Right ventricle myocardium inferior (tissue), 1 donor: ENCODE measurements at regions not wholly inside any gene's neighbourhood (a gene's known extent, or its start where the extent isn't known, plus 50 kb on each side); places are given as distances from the start of the nearest gene placed in this dataset.

ENCODE experiments used
- ATAC-seq: fragments of 200-7000 bp; cut with Tn5 transposase; one replicate; pipeline ENCODE4 v1.9.1; 2020; ENCODE audit warnings: mild to moderate bottlenecking, moderate library complexity
- DNase-seq: peaks from one replicate; pipeline ENCODE4 v3.0.0; 2021; ENCODE audit errors: missing footprints
- intact Hi-C: fragments of 100-400 bp; cut with DNase I; formaldehyde crosslinking; loops from one replicate; pipeline ENCODE4 v1.11.0; 2022
- donor health status: DM: no; HTN: yes; CAD: no; lungs with severe emphysema.

DNA sequence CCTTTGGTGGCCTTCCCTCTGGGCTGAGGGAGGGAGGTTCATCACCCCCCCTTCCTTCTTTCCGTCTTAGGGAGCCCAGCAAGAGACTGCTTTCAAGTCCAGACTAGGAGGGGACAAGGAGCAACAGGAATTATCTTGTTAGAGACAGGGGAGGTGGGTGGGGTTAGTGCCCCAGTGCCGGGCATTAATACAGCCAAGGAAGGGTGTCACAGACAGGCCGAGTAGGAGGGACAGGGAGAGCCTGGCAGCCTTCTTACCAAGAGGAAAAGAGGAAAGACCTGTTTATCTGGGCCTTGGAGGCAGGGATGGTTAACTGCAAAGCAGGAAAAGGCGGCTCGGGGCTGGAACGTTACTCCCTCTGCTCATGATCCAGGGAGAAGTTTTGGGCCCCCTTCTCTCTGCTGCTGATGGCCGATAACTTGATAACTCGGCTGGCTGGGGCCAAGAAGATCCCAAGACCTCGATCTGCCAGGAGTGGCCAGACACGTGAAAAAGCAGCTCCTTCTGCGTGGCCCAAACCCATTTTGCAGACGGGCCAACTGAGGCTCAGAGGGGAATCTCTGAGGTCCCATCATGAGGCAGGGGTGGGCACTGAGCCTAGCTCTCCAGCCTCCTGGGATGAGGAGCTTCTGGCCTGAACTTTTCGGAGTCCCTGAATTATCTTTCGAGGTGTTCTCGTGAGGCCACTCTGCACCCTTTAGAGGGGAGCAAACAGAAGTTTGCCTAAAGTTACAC, 79.3 kb downstream of the PTPRS start:
- intact Hi-C loops = no loop called here
- ATAC-seq = no peak
- no peak for DNase-seq

DNA sequence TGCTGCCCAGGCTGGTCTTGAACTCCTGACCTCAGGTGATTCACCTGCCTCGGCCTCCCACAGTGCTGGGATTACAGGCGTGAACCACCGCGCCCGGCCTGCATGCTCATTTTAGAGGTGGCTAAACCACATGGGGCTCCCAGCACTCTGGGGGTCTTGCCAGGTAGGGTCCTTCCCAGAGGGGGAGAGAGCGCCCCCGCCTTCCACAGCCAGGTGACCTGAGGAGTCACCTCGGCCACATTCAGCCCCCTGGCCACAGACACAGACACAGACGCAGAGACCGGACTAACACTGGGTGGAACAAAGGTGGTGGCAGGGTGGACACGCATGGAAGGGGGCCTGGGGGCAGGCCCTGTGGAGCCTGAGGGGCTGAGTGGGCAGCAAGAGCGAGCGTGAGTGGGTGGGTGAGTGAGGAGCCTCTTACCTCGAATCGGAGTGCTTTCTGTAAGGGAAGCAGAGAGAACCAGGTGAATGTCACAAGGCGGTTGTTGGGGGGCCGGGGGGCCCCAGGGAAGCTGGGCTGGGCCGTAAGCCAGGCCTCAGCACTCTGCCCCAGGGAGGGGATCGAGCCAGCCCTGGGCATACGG, 80.1 kb downstream of the PTPRS start:
- intact Hi-C loops = no loop called here
- no peak for DNase-seq
- no peak for ATAC-seq

DNA sequence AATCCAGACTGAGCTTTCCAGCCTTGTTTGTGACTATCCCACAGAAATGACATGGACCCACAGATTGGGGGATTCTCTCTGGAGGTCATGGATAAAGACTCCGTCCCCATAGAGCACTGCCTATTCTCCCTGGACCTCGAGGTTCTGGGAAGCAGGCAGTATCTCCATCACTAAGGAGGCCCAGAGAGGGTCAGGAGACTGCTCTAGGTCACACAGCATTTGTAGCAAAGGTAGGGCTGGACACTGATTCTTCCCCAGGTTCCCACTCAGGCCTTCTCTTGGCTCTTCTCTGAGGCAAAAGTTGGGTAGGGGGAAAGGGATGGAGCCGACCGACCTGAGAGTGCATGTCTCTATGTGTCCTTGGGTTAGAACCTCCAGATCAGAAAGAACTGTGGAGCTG, 80.9 kb downstream of the PTPRS start:
- DNase-seq = no peak
- no peak for ATAC-seq
- intact Hi-C loops = no loop called here

DNA sequence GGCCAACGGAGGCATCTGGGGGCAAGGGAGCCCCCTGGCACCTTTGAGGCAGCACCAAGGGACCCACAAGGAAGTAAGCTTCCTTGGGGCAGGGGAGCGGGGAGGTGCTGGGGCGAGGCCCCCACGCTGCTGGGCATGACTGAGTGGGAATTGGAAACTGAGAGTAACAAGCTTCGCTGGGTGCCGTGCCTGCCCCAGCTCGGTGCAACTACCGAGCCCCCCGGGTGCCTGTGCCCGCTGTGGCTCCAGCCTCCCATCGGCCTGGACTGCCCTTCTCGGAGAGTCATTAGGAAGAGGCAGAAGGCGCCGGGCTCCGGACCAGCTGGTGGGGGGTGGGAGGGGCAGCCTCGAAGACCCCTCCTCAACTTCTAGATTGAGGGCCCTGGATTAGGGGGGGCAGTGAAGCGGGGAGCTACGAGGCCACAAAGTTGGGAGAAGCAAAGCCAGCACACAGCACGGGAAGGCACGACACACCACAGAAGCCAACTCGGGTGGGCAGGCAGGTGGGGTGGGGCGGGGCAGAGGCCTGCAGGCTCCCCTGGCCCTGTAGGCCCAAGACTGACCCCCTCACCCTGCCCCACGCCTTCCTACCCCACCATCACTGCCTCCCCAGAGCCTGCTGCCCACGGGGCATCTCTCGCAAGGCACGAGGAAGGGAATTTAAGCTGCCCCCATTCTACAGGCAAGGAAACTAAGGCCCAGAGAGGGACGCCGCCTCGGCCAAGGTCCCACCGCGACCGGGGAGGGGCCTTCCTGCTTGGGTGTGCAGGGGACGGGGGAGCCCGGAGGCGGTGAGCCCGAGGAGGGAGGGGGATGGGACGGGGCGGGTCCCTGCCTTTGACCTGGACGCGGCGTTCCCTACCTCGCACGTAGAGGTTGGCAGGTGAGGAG, 83.2 kb downstream of the PTPRS start:
- DNase-seq (no peak), ATAC-seq (no peak)
- intact Hi-C loops = no loop called here

DNA sequence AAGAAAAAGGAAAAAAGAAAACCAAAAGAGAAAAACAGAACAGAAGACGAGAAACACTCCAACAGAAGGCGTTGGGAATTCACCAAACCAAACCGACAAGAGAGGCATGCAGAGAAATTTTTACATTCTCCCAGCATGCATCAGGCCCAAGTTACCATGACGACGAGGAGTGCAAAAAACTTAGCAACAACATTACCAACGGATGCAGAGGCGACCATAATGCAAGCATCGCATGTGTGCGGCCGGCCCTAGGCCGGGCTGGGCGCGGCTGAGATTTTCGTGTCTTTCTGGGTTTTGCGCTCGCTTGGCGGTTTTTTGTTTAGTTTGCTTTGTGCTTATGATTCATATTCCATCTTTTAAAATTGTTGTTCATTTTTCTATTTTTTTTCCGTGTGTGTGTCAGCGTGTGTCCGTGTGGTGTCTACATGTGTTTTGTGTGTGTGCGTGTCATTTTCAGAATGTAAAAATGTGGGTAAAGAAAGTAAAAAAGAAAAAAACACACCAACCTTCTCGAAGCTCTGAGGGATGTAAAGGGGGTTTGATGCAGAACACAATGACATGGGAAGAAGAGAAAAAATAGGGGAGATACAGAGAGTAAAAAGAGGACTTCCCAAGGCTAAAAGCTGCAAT, 84.9 kb downstream of the PTPRS start:
- ATAC-seq (no peak), DNase-seq (no peak)
- intact Hi-C loops = no loop called here

DNA sequence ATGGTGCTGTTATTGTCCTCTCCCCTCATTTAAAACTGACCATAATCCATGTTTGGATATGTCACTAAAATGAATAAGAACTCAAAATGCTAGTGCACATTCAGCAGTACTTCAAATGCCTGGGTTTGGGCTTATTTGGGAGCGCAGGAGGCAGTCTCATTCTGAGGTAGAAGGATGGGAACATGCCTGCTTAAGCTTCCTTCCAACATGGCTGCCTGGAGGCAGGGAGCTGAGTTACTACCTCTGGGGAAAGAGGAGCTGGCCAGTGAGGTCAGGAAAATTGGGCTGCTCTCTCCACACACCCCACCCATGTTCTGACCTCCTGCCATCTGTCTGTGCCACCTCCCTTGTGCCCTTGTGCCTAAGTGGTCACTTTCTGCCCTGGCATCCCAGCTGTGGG, 85.7 kb downstream of the PTPRS start:
- ATAC-seq (no peak), DNase-seq (no peak)
- intact Hi-C loops = no loop called here

DNA sequence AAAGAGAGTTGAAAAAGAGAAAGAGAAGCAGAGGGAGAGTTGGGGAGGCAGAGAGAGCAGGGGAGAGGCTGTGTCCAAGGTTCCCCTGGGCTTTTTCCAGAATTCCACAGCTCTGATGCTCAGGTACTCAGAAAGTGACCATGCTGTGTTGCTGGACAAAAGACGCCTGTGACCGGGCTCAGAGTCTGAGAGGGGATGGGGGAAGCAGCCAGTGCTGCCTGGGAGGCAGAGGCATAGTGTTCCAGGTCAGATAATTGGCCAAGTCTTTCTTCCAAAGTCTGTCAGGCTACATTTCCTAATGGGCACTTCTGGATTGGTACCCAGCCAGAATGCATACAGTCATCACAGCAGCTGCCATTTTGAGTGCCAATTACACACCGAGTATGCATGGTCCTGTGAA, 86.1 kb downstream of the PTPRS start:
- intact Hi-C loops = no loop called here
- no peak for ATAC-seq
- DNase-seq = no peak

DNA sequence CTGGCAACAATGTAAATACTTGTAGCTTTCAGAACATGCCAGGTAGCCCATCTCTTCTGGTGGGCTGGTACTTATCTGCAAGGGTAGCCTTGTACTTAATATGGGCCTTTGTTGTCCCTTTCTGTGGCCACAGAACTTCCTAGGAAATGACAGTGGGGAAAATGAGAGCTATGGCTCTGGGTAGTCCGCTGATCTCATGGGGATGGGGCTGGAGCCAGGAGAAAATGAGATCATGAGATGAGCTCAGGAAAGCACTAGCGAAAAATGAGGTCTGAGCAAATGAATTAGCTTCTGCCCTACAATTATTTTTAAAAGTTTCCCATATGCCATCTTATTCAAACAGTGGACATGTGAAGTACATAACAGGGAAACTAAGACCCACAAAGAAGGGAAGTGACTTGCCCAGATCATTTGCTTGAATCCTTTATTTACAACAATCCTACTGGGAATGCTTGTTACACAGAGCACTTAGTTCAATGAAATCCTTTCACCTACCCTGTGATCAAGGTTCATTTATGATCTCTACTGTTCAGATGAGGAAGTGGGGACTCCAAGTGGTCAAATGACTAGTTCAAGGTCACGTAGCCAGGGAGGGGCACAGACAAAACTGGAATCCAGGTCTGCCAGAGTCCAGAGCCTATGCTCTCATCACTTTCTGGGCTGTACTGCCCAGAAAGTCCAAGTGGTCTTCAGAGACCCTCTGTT, 87.1 kb downstream of the PTPRS start:
- intact Hi-C loops = no loop called here
- ATAC-seq (peak; percentile 27), DNase-seq (no peak)

DNA sequence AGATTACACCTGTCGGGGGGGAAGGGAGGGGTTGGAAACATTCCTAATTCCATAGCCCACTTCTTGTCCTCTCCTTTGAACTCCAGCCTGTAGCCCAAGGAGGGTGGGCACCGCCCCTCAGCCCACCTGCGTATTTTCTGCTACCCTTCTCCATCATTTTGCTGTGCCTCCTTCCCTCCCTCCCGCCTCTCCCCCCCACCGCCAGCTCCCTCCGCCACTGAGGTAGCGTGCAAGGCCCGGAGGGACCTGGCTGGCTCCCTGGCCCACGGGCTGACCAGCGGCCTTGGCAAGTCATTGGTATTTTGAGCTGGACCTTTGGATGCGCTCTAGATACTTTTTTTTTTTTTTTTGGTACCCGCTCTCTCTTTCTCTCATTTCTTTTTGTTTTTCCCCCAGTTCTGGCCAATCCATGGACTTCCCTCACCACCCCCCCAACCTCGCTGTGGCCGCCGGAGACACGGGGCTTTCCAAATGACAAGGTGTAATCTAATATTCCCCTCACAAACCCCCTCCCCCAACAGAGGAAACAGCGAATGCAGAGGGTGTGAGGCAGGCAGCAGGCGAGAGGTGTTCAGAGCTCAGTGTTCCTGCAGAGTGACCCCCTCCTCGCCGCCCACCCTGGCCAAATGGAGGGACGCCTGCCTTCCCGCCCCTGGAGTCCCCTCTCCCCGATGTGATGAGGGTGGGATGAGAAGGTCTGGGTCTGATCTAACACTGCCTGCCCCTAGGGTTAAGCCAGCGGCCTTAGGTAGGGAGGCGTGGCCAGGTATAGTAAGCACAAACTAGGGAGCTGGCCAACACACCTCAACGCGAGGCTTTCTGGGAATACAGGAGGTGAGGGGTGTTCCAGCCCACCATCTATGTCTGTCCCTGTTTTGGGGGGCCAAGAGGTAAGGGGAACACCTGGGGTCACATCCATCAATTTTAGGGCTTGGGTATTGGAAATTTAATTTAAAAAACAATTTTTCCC, 89.2 kb downstream of the PTPRS start:
- DNase-seq = no peak
- no peak for ATAC-seq
- intact Hi-C loops = no loop called here

DNA sequence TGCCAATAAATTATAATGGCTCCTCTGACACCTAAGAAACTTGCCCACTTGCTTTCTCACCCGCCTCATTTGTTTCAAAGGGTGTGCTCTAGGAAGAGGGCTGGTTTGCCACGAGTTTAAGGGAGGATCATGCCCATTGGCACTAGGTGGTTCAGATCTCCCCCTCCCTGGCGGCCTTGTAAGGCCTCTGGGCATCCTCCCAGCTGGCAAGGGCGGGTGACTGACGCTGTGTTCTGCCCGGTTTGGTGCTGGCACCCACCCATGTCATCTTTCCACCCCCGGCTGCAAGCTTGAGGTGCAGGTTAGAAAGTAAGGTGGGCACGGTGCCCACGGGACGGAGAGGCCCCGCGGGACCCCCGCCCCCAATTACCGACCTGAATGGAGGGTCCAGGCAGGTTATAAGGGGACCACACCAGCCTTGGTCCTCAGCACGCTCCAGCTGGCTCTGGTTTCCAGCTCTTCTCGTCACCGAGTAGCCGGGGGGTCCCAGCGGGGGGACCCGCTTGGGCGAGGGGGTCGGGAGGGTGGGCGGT, 90.4 kb downstream of the PTPRS start:
- intact Hi-C loops = no loop called here
- DNase-seq = peak; percentile 76
- ATAC-seq = peak; percentile 73

DNA sequence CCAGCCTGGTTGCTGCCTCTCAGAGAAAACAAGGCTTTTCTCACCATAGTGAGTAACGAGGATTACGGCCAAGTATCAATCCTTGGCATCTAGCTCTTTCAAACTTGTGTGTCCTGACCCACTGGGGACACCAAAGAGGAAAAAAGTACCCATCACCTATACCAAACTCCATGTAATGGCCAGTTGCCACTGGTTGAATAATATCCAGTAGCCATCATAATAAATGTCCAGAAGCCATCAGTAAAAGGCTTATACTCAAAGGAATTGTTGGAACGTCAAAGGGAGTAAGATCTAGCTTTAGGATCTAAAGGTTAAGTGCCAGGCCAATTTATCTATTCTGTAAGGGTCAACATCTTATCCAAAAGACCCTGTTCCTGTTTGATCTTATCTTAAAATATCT, 91.1 kb downstream of the PTPRS start:
- DNase-seq (no peak), ATAC-seq (no peak)
- intact Hi-C loops = no loop called here

DNA sequence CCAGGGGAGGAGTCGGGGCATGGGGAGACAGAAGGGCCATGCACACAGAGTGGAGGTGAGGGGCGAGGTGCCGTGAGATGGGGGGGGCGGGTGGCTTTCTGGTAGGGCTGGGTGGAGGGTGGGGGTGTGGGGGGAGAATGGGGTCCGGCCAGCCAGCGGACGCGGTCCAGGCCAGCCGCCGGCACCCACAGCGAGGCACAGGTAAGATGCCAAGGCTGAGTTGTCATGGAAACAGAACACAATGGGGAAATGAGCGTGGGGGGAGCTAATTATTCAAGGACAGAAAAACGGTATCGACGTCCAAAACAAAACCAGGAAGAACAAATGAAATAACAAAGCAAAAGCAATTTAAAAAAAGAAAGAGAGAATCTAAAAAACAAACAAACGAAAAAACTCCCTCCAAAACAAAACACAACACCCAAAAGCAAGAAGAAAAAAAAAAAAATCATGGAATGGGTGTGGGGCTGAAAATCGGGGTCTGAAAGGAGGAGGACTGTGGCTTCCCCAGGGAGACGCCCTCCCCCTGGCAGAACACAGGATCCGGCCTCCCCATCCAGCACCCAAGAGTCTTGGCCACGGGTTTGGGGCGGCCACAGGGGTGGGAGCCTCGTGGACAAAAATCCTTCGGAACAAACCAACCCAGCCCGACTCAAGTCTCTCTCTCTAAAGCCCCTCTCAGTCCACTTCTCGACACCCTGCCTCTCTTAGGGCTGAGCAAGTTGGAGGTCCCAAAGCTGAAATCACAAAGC, 92.5 kb downstream of the PTPRS start:
- intact Hi-C loops = no loop called here
- no peak for DNase-seq
- no peak for ATAC-seq

DNA sequence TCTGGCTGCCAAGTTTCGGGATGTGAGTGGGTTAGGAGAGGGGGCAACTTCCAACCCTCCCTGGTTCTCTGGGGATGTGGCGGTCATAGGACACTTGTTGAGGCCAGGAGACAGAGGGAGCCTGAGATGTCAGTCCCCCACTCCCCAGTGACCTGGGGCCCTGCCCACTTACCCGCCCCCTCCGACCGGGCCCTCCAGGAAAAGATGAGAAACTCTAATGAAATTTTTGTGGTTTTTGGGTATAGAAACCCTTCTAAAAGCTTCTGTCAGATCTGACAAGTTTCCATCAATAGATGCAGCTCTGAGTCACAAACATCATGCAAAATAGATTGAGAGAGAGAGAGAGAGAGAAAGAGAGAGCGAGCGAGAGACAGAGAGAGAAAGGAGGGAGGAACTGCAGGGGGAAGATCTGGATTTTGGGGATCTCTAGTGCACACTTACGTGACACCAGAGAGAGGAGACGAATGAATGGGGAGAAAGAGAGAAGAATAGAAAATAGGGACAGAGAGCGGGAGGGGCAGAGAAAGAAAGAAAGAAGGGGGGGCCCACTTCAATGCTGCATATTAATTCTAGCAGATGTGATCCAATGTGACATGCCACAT, 94.0 kb downstream of the PTPRS start:
- intact Hi-C loops = no loop called here

DNA sequence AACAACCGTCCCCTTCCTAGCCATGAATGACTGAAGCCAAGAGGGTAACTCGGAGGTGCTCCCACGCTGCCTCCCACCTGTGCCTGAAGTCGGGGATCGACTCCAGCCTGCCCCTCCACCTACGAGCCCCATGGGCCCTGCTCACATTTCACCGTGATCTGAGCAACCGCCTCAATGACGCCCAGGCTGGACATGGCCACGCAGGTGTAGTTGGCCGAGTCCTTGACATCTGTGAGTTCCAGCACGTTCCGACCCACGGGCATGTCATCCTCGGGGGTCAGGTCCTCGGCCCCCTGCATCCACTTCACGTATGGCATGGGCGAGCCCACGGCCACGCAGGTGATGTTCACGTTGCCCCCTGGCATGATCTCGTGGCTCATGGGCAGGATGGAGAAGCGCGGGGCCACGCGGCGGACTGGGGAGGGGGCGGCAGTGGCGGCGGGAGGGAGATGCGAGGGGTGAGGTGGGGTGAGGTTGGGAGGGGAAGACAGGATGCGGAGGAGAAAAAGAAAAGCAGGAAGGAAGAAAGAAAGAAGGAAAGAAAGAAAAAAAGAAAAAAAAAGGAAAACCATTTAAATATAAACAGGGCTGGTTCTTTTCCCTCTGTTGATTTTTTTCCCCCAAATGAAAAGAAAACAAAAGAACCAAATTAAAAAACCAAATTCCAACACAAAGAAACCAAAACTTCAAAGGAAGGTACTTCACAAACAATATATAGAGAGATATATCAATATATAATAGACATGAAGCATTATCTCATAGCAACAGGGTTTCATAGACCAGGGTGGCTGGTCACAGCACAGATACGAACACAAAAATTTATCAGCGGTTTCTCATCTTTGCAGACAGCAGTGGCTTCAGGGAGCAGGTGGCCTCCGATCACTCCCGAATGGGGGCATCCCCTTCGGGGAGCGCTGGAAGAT, 94.7 kb downstream of the PTPRS start:
- DNase-seq (no peak), ATAC-seq (no peak)
- intact Hi-C loops = no loop called here

More for the DNA sequence above, 94.0 kb downstream of the PTPRS start:
- DNase-seq = no peak
- ATAC-seq = no peak

DNA sequence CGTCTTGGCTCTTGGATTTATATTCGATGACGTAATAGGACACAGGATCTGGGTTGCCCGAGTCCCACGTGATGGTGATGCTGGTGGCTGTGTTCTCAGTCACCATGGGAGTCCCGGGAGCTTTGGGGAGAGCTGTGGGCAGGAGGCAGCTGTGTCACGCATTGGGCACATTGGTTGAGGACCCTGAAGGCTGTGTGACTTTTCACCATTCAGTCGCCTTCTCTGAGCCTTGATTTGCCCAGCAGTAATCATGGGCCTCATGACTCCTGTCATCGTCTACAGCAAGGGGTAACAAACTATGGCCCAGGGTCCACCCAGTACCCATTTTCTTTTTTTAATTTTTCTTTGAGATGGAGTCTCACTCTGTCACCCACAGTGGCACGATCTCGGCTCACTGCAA, 96.3 kb downstream of the PTPRS start:
- intact Hi-C loops = no loop called here
- ATAC-seq = no peak
- no peak for DNase-seq

DNA sequence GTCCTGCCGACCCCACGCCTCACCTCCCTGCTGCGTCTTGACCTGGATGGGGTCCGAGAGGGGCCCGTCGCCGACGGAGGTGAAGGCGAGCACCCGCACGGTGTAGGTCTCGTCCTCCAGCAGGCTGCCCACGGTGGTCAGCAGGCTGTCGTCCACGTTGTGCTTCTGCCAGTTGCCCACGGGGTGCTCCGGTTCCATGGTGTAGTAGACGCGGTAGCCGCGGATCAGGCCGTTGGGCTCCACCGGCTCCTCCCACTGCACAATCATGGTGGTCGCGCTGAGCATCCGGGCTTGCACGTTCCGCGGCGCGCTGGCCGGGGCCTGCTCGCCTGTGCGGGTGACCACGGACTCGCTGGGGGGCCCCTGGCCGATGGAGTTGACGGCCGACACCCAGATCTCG, 96.7 kb downstream of the PTPRS start:
- intact Hi-C loops = no loop called here
- ATAC-seq (no peak), DNase-seq (no peak)
